ENCODE measurements at regions not wholly inside any gene's neighbourhood (a gene's known extent, or its start where the extent isn't known, plus 50 kb on each side); places are given as distances from the start of the nearest gene placed in this dataset.

Small RNAs in the stretch of these regions (small RNA-seq; reads per million reads assigned to genes)
- gene AL365203.1 (0 reads per million in 3 donors), gene MTND4LP11 (0 reads per million in 3 donors), gene RN7SL847P (0 reads per million in 3 donors)

Measured in esophagus muscularis mucosa (tissue), 3 donors.